ENCODE measurements at regions not wholly inside any gene's neighbourhood (a gene's known extent, or its start where the extent isn't known, plus 50 kb on each side); places are given as distances from the start of the nearest gene placed in this dataset.

DNA sequence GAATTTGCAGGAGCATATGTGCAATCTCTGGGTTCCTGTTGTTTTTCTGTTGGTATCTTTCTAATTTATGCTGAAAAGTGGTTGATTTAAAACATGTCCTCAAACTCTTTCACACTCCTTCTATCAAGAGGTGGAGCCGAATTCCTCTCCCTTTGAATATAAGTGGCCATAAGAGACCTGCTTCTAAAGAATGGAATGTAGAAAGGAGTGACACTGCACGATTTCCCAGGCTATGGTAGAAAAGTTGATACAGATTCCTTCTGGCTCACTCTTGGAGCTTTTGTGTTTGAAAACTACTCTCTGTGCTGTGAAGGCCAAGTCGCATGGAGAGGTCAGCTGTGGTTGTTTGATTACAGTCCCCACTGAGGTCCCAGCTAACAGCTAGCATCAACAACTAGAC, 613.2 kb downstream of the ETNK1 start:
- Histone ChIP-seq H2BK120ac (ENCODE audit: low read depth, low read length) (no peak overlapping the region), H3K14ac (replicated peaks; ENCODE audit: low read depth, low read length) (no peak overlapping the region), H4K8ac (ENCODE audit: low read depth in 2 of 2, low read length in 2 of 2) (no peak overlapping the region), H2BK5ac (ENCODE audit: low read depth, low read length, poor library complexity, severe bottlenecking) (no peak overlapping the region), H2AK5ac (ENCODE audit: low read depth, low read length) (no peak overlapping the region), H3K23ac (ENCODE audit: low read depth, low read length) (no peak overlapping the region), H2AK9ac (replicated peaks; ENCODE audit: low read depth, low read length, poor library complexity) (no peak overlapping the region), H2BK15ac (ENCODE audit: low read depth, low read length) (no peak overlapping the region), H4K5ac (ENCODE audit: low read depth, low read length) (no peak overlapping the region), H3K9me3 (ENCODE audit: control insufficient read depth, insufficient read depth, low read length) (no peaks in the 10 kb centered on the region), H4K20me1 (ENCODE audit: insufficient read depth, low read length) (no peaks in the 10 kb centered on the region), H3K18ac (ENCODE audit: low read depth, low read length) (no peak overlapping the region), H3K79me1 (ENCODE audit: low read depth in 1 of 2, low read length in 2 of 2) (no peaks in the 10 kb centered on the region), H3K9me1 (ENCODE audit: insufficient read depth, low read length) (no peaks in the 10 kb centered on the region), H3K4me1 (ENCODE audit: control insufficient read depth, insufficient read depth, low read length) (no peaks in the 10 kb centered on the region), H3K36me3 (ENCODE audit: control insufficient read depth, insufficient read depth, low read length) (no peaks in the 10 kb centered on the region), H3K4ac (ENCODE audit: low read depth, low read length) (no peak overlapping the region), H3K56ac (ENCODE audit: extremely low read depth, insufficient read depth, low read length) (no peak overlapping the region), H4K91ac (ENCODE audit: insufficient read depth, low read depth, low read length) (no peak overlapping the region), H3K27ac (ENCODE audit: insufficient read depth, low read length) (no peak overlapping the region), H3K4me2 (ENCODE audit: low read depth, low read length) (no peak overlapping the region), H3K27me3 (ENCODE audit: control insufficient read depth, insufficient read depth, low read length) (no peaks in the 10 kb centered on the region), H3K9ac (ENCODE audit: low read depth, low read length) (no peak overlapping the region), H2BK20ac (ENCODE audit: low read depth, low read length) (no peak overlapping the region), H3K4me3 (ENCODE audit: insufficient read depth, low read depth, low read length) (no peak overlapping the region), H2AFZ (replicated peaks; ENCODE audit: low read length, poor library complexity) (no peak overlapping the region)
- ChIA-PET CTCF (no interaction called here), POLR2A (ENCODE audit: unreplicated experiment) (no interaction called here)
- dilution Hi-C loops (cut with HindIII; ENCODE audit: low sequenced_read_pairs, unreplicated experiment) = no loop called here
- no peak for TF ChIP-seq NFE2L2 (IDR thresholded peaks at IDR 0.05; ENCODE audit: low read depth, low read length)
- TF ChIP-seq RCOR1 (IDR thresholded peaks at IDR 0.05; ENCODE audit: insufficient replicate concordance, low read length) = no peak
- TF ChIP-seq MXI1 (IDR thresholded peaks at IDR 0.05; ENCODE audit: borderline replicate concordance, low read depth, low read length) = no peak
- in situ Hi-C loops (cut with MboI; ENCODE audit: low sequenced_read_pairs) = no loop called here
- BruUV-seq (replicated peaks) = no TSS peak
- ATAC-seq (ENCODE audit: low read depth) = no peak
- DNase-seq = no peak
- WGBS, 2 experiments (ENCODE audit: extremely low coverage in 2 of 2, insufficient read length in 1 of 2) = no CpG with 5 or more reads among the region's 3 CpGs
- intact Hi-C loops (cut with micrococcal nuclease) = no loop called here
